ENCODE measurements at regions not wholly inside any gene's neighbourhood (a gene's known extent, or its start where the extent isn't known, plus 50 kb on each side); places are given as distances from the start of the nearest gene placed in this dataset.

- H3K27ac Mint-ChIP-seq, result no peak overlapping the region
- peak; percentile 20 for ATAC-seq
- peaks cover 11% of the 10 kb centered on the region for H3K9me3 Mint-ChIP-seq
- peaks cover 20% of the 10 kb centered on the region for H3K27me3 Mint-ChIP-seq
- no peaks in the 10 kb centered on the region for H3K4me1 Mint-ChIP-seq
- peaks cover 9% of the 10 kb centered on the region for H3K36me3 Mint-ChIP-seq
- H3K4me3 Mint-ChIP-seq, result no peak overlapping the region
Observed at GRCh38 chr1:88036345-88037014, 647.6 kb upstream of the PKN2 start.

GRCh38 chr1:88039240-88039639, 644.8 kb upstream of the PKN2 start:
- no peak for ATAC-seq
- Mint-ChIP-seq H3K36me3 (peaks cover 9% of the 10 kb centered on the region), H3K4me3 (no peak overlapping the region), H3K27ac (no peak overlapping the region), H3K9me3 (peaks cover 11% of the 10 kb centered on the region), H3K27me3 (peaks cover 17% of the 10 kb centered on the region), H3K4me1 (no peaks in the 10 kb centered on the region)

GRCh38 chr1:88043834-88044233, 640.2 kb upstream of the PKN2 start:
- Mint-ChIP-seq H3K27ac (no peak overlapping the region), H3K27me3 (peaks cover 21% of the 10 kb centered on the region), H3K36me3 (peaks cover 9% of the 10 kb centered on the region)

DNA sequence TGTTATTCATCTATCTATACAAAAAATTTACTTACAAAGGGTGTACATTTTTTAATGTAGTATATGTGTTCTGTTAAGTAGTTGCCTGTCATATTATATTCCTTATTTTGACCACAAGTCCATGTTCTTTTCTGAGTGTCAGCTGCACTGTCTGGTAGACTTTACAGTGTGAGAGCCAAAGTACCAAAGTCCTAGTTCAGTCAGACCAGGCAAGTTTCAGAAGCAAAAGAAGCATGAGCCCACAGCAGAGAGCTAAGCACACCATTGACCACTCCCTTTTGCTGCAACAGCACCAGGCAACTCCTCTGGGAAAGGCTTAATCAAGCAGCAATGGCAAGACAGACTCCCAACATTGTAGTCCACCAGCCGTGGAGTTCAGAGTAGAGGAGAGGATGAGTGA, 631.9 kb upstream of the PKN2 start:
- H3K4me1 Mint-ChIP-seq, result no peaks in the 10 kb centered on the region
- no peaks in the 10 kb centered on the region for H3K9me3 Mint-ChIP-seq
- no peak for ATAC-seq
- no peak overlapping the region for H3K27ac Mint-ChIP-seq
- H3K27me3 Mint-ChIP-seq, result peaks cover 32% of the 10 kb centered on the region
- H3K4me3 Mint-ChIP-seq, result no peak overlapping the region
- H3K36me3 Mint-ChIP-seq, result no peaks in the 10 kb centered on the region

More at GRCh38 chr1:88043834-88044233, 640.2 kb upstream of the PKN2 start:
- Mint-ChIP-seq H3K9me3 (peaks cover 7% of the 10 kb centered on the region), H3K4me3 (no peak overlapping the region), H3K4me1 (no peaks in the 10 kb centered on the region)
- no peak for ATAC-seq

- Mint-ChIP-seq H3K27me3 (peaks cover 23% of the 10 kb centered on the region), H3K27ac (no peak overlapping the region), H3K4me3 (no peak overlapping the region), H3K4me1 (no peaks in the 10 kb centered on the region), H3K36me3 (no peaks in the 10 kb centered on the region), H3K9me3 (no peaks in the 10 kb centered on the region)
- ATAC-seq, result no peak
Observed at GRCh38 chr1:88053065-88053464, 631.0 kb upstream of the PKN2 start.

DNA sequence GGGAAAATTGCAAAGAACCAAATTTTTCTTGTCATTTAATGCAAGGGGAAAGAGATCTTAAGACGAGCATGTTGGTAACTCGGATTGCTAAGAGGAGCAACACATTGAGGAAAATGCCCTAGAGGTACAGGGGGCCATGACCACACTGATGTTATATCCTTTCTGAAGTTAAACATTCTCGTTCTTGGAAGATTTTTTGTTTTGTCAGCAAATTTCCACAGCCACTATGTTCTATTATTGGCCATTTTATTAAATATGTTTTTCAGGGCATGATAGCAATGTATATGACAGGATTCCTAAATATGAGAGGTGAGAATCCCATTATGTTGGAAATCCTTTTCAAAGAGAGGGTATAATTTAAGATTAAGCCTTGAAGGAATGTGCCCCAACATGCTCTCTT, 627.2 kb upstream of the PKN2 start:
- no peak overlapping the region for H3K27ac Mint-ChIP-seq
- H3K36me3 Mint-ChIP-seq, result no peaks in the 10 kb centered on the region
- ATAC-seq, result no peak
- H3K4me3 Mint-ChIP-seq, result no peak overlapping the region
- peaks cover 6% of the 10 kb centered on the region for H3K4me1 Mint-ChIP-seq
- no peaks in the 10 kb centered on the region for H3K9me3 Mint-ChIP-seq
- H3K27me3 Mint-ChIP-seq, result peaks cover 5% of the 10 kb centered on the region

DNA sequence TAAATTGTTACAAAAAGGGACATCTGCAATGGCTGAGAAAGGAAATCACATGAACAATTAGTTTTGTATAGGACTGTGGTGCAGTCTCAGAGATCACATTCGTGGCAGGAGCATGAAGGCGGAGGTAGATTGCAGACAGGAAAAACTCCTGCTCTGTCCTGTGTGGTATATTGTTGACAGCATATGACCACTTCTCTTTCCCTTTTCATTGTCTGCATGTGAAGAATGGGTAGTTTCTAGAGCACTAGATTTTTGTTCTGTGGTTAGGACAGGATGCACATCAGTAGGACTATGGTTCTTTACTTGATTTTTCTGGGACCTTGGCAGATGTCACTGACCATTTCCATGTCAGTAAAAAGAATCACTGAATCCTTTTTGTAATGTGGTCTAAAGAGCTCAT, 625.9 kb upstream of the PKN2 start:
- H3K4me1 Mint-ChIP-seq, result peaks cover 6% of the 10 kb centered on the region
- no peaks in the 10 kb centered on the region for H3K36me3 Mint-ChIP-seq
- H3K27me3 Mint-ChIP-seq, result no peaks in the 10 kb centered on the region
- H3K4me3 Mint-ChIP-seq, result no peak overlapping the region
- H3K9me3 Mint-ChIP-seq, result no peaks in the 10 kb centered on the region
- H3K27ac Mint-ChIP-seq, result no peak overlapping the region
- ATAC-seq, result no peak

DNA sequence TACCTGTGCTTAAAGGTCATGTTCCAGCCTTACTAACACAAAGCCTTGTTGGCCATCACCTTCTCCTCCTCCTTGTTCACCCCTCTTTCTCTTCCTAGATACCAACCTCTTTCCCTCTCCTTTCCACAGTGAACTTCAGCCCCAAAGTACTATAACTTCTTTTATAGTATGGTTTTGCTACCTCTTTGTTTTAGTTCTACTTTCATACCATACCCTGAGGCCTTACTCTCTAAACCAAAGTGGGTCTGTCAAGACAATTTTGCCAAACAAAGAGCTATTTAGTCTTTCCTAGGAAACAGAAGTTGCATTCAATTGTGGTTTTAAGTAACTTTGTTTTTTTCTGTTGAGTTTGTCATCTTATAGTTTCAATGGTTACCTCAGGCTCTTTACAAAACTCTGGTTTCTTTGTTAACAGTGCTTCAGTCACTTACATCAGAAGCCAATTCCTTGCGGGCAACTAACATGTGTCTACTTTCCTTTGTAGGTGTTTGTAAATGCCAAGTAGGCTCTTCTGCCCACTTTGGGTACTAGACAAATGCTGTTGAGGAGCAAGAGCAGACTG, 623.9 kb upstream of the PKN2 start:
- no peak for ATAC-seq
- no peaks in the 10 kb centered on the region for H3K27me3 Mint-ChIP-seq
- peaks cover 6% of the 10 kb centered on the region for H3K4me1 Mint-ChIP-seq
- H3K36me3 Mint-ChIP-seq, result no peaks in the 10 kb centered on the region
- no peak overlapping the region for H3K4me3 Mint-ChIP-seq
- no peak overlapping the region for H3K27ac Mint-ChIP-seq
- no peaks in the 10 kb centered on the region for H3K9me3 Mint-ChIP-seq

GRCh38 chr1:88060750-88061491, 623.2 kb upstream of the PKN2 start:
- ATAC-seq, result no peak
- H3K4me3 Mint-ChIP-seq, result no peak overlapping the region
- no peaks in the 10 kb centered on the region for H3K9me3 Mint-ChIP-seq
- no peaks in the 10 kb centered on the region for H3K27me3 Mint-ChIP-seq
- peaks cover 6% of the 10 kb centered on the region for H3K4me1 Mint-ChIP-seq
- no peaks in the 10 kb centered on the region for H3K36me3 Mint-ChIP-seq
- peak overlapping the region; percentile 6 for H3K27ac Mint-ChIP-seq

- Mint-ChIP-seq H3K9me3 (no peaks in the 10 kb centered on the region), H3K4me3 (no peak overlapping the region), H3K4me1 (peaks cover 6% of the 10 kb centered on the region), H3K27me3 (no peaks in the 10 kb centered on the region), H3K36me3 (no peaks in the 10 kb centered on the region), H3K27ac (peak overlapping the region; percentile 6)
- ATAC-seq, result peak; percentile 58
Observed at GRCh38 chr1:88061492-88062177, 622.4 kb upstream of the PKN2 start.

DNA sequence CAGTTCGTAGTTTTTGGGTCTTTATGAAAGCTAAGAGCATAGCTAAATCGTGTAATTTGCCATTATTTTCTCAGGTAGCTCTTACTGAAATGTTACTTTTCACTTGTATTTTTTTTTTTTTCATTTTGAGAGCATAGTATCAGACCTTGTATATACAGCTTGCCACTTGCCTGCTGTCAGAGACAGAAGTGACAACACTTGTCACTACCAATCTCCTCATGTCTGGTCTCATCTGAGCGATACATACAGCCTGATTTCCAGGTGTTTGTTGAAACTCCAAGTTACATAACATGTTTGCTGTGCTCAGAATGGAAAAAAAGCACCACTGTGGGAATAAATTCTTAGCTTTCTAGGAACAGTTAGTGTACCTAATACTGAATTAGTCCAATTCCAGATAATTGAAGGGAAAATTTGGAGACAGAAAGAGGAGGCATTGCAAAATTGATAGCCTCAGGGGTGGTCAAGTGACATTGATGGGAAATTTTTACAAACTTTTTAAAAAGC, 621.4 kb upstream of the PKN2 start:
- Mint-ChIP-seq H3K36me3 (no peaks in the 10 kb centered on the region), H3K9me3 (no peaks in the 10 kb centered on the region), H3K27me3 (no peaks in the 10 kb centered on the region), H3K27ac (no peak overlapping the region), H3K4me1 (peaks cover 6% of the 10 kb centered on the region), H3K4me3 (no peak overlapping the region)
- no peak for ATAC-seq

GRCh38 chr1:88063605-88064004, 620.5 kb upstream of the PKN2 start:
- Mint-ChIP-seq H3K9me3 (no peaks in the 10 kb centered on the region), H3K36me3 (no peaks in the 10 kb centered on the region), H3K4me3 (no peak overlapping the region)

DNA sequence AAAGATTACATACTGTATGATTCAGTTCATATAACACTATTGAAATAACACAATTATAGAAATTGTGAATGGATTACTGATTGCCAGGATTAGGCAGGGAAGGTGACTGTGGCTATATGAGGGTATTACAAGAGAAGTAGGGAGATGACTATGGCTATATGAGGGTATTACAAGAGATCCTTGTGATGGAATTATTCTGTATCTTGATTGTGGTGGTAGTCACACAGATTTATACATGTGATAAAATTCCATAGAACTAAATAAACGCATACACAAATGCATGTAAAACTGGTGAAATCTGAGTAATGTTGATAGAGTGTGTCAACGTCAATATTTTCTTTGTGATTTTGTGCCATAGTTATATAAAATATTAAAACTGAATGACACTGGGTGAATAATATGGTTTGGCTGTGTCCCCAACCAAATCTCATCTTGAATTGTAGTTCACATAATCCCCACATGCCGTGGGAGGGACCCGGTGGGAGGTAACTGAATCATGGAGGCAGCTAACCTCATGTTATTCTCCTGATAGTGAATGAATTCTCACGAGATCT, 615.6 kb upstream of the PKN2 start:
- no peaks in the 10 kb centered on the region for H3K4me1 Mint-ChIP-seq
- H3K4me3 Mint-ChIP-seq, result no peak overlapping the region
- ATAC-seq, result no peak
- no peaks in the 10 kb centered on the region for H3K36me3 Mint-ChIP-seq
- no peak overlapping the region for H3K27ac Mint-ChIP-seq
- H3K9me3 Mint-ChIP-seq, result no peaks in the 10 kb centered on the region
- peaks cover 11% of the 10 kb centered on the region for H3K27me3 Mint-ChIP-seq

More at GRCh38 chr1:88063605-88064004, 620.5 kb upstream of the PKN2 start:
- H3K27ac Mint-ChIP-seq, result no peak overlapping the region
- ATAC-seq, result no peak
- H3K4me1 Mint-ChIP-seq, result peaks cover 6% of the 10 kb centered on the region
- peaks cover 1% of the 10 kb centered on the region for H3K27me3 Mint-ChIP-seq

- Mint-ChIP-seq H3K9me3 (no peaks in the 10 kb centered on the region), H3K36me3 (no peaks in the 10 kb centered on the region), H3K27ac (no peak overlapping the region), H3K4me1 (no peaks in the 10 kb centered on the region), H3K4me3 (no peak overlapping the region), H3K27me3 (peaks cover 11% of the 10 kb centered on the region)
- ATAC-seq, result no peak
Observed at GRCh38 chr1:88070956-88071355, 613.1 kb upstream of the PKN2 start.

GRCh38 chr1:88074661-88075060, 609.4 kb upstream of the PKN2 start:
- no peaks in the 10 kb centered on the region for H3K36me3 Mint-ChIP-seq

More at GRCh38 chr1:88074661-88075060, 609.4 kb upstream of the PKN2 start:
- H3K9me3 Mint-ChIP-seq, result no peaks in the 10 kb centered on the region
- no peak for ATAC-seq
- no peak overlapping the region for H3K27ac Mint-ChIP-seq
- H3K4me3 Mint-ChIP-seq, result no peak overlapping the region
- H3K4me1 Mint-ChIP-seq, result no peaks in the 10 kb centered on the region
- H3K27me3 Mint-ChIP-seq, result peaks cover 9% of the 10 kb centered on the region
